Upper lobe of left lung (tissue), 4 donors: ENCODE measurements at regions not wholly inside any gene's neighbourhood (a gene's known extent, or its start where the extent isn't known, plus 50 kb on each side); places are given as distances from the start of the nearest gene placed in this dataset.

Experiments used
- CTCF ChIP-seq, 6 experiments: fragments of 450-650 bp in 4 of 6; fragments of 200-600 bp in 2 of 6; sonication (generic) in 2 of 6; IDR thresholded peaks; one replicate each; pipeline ENCODE4 v1.5.1; 2016 to 2019; ENCODE audit warnings: antibody characterized with exemption in 6 of 6
- POLR2A ChIP-seq, 4 donors: fragments of 450-650 bp; IDR thresholded peaks; one replicate each; pipeline ENCODE4 v1.5.1; 2016 to 2017; ENCODE audit warnings: antibody characterized with exemption in 4 of 4, mild to moderate bottlenecking in 2 of 4
- POLR2AphosphoS5 ChIP-seq, 2 donors: sonication (generic); formaldehyde crosslinking; IDR thresholded peaks; one replicate each; pipeline ENCODE4 v1.5.1; 2017; ENCODE audit warnings: antibody characterized with exemption in 2 of 2

- no peak for TF ChIP-seq CTCF (IDR thresholded peaks at IDR 0.05)
- TF ChIP-seq POLR2A (IDR thresholded peaks at IDR 0.05), result no peak
- TF ChIP-seq POLR2AphosphoS5 (IDR thresholded peaks at IDR 0.05), result no peak
Measured at GRCh38 chr4:138790706-138791340, 224.8 kb upstream of the NOCT start.
